ENCODE measurements at regions not wholly inside any gene's neighbourhood (a gene's known extent, or its start where the extent isn't known, plus 50 kb on each side); places are given as distances from the start of the nearest gene placed in this dataset.
A peak's percentile ranks its signal among the peaks of the same experiment; 100 is the strongest.

- no peaks in the 10 kb centered on the region for H3K27me3 Mint-ChIP-seq (ENCODE audit: insufficient read depth, unreplicated experiment)
- no peak overlapping the region for H3K27ac Mint-ChIP-seq (ENCODE audit: low read depth, unreplicated experiment)
- peaks cover 24% of the 10 kb centered on the region for H3K4me1 Mint-ChIP-seq (ENCODE audit: insufficient read depth, unreplicated experiment)
- POLR2A ChIA-PET: no interaction called here
- DNase-seq (ENCODE audit: unreplicated experiment): no peak
- TF ChIP-seq, protein P1, sequence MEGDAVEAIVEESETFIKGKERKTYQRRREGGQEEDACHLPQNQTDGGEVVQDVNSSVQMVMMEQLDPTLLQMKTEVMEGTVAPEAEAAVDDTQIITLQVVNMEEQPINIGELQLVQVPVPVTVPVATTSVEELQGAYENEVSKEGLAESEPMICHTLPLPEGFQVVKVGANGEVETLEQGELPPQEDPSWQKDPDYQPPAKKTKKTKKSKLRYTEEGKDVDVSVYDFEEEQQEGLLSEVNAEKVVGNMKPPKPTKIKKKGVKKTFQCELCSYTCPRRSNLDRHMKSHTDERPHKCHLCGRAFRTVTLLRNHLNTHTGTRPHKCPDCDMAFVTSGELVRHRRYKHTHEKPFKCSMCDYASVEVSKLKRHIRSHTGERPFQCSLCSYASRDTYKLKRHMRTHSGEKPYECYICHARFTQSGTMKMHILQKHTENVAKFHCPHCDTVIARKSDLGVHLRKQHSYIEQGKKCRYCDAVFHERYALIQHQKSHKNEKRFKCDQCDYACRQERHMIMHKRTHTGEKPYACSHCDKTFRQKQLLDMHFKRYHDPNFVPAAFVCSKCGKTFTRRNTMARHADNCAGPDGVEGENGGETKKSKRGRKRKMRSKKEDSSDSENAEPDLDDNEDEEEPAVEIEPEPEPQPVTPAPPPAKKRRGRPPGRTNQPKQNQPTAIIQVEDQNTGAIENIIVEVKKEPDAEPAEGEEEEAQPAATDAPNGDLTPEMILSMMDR (IDR thresholded peaks at IDR 0.05; ENCODE audit: unreplicated experiment): no peak
- CTCF ChIA-PET: interaction anchor here (0.7 to 3.6 kb wide), 5 partner anchors 52 to 669 kb away, joined by 3 to 12 read pairs (median 5); no protein-coding TSS in a partner anchor
- BruUV-seq (replicated peaks): no TSS peak
- no peaks in the 10 kb centered on the region for H3K9me3 Mint-ChIP-seq (ENCODE audit: unreplicated experiment)
- no peaks in the 10 kb centered on the region for H3K36me3 Mint-ChIP-seq (ENCODE audit: insufficient read depth, unreplicated experiment)
- intact Hi-C loops (cut with micrococcal nuclease): loop anchor here (10.0 kb wide), 4 partner anchors 294 to 1464 kb away; partner anchors contain the start of gene PRKD1
- no peak overlapping the region for H3K4me3 Mint-ChIP-seq (ENCODE audit: unreplicated experiment)
These were observed 291.3 kb upstream of the PRKD1 start for GRCh38 chr14:30218907-30219306.

DNA sequence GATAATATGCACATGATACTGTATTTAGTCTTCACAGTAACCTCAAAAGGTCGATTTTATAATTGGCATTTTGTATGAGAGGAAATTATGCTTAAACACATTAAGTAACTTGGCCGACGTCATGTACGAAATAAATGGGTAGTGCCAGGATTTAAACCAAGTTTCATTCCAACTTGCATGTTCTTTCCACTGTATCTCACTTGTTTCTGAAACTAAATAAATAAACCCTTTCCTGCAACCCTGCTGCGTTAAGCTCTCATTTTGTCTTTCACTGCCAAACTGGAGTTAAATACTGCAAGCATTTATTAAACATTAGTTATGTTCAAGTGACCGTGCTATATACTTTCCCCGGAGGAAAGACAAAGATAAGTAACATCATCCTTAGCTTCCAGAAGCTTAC, 293.9 kb upstream of the PRKD1 start:
- no peak for DNase-seq (ENCODE audit: unreplicated experiment)
- Mint-ChIP-seq H3K4me1 (ENCODE audit: insufficient read depth, unreplicated experiment) (peaks cover 42% of the 10 kb centered on the region), H3K9me3 (ENCODE audit: unreplicated experiment) (no peaks in the 10 kb centered on the region), H3K27ac (ENCODE audit: low read depth, unreplicated experiment) (no peak overlapping the region), H3K36me3 (ENCODE audit: insufficient read depth, unreplicated experiment) (peaks cover 4% of the 10 kb centered on the region), H3K27me3 (ENCODE audit: insufficient read depth, unreplicated experiment) (no peaks in the 10 kb centered on the region), H3K4me3 (ENCODE audit: unreplicated experiment) (no peak overlapping the region)
- BruUV-seq (replicated peaks): no TSS peak
- ChIA-PET CTCF (interaction anchor here (0.8 to 6.4 kb wide), 3 partner anchors 51 to 223 kb away, joined by 3 to 82 read pairs (median 4); no protein-coding TSS in a partner anchor), POLR2A (interaction anchor here (0.7 to 1.1 kb wide), 2 partner anchors 18 to 76 kb away, joined by 3 read pairs; no protein-coding TSS in a partner anchor)
- intact Hi-C loops (cut with micrococcal nuclease): loop anchor here (5.0 kb wide), 1 partner anchor 391 kb away; no protein-coding TSS in a partner anchor
- TF ChIP-seq, protein P1 (IDR thresholded peaks at IDR 0.05; ENCODE audit: unreplicated experiment): no peak

GRCh38 chr14:30223385-30223785, 295.7 kb upstream of the PRKD1 start:
- TF ChIP-seq, protein P1 (IDR thresholded peaks at IDR 0.05; ENCODE audit: unreplicated experiment): no peak
- no peaks in the 10 kb centered on the region for H3K9me3 Mint-ChIP-seq (ENCODE audit: unreplicated experiment)
- peak overlapping the region; percentile 16 for H3K4me3 Mint-ChIP-seq (ENCODE audit: unreplicated experiment)
- H3K36me3 Mint-ChIP-seq (ENCODE audit: insufficient read depth, unreplicated experiment): peaks cover 4% of the 10 kb centered on the region
- peak overlapping the region; percentile 95 for H3K27ac Mint-ChIP-seq (ENCODE audit: low read depth, unreplicated experiment)
- H3K27me3 Mint-ChIP-seq (ENCODE audit: insufficient read depth, unreplicated experiment): no peaks in the 10 kb centered on the region
- intact Hi-C loops (cut with micrococcal nuclease): loop anchor here (1.0 to 5.0 kb wide), 2 partner anchors 47 to 389 kb away; no protein-coding TSS in a partner anchor
- no TSS peak for BruUV-seq (replicated peaks)
- peaks cover 50% of the 10 kb centered on the region for H3K4me1 Mint-ChIP-seq (ENCODE audit: insufficient read depth, unreplicated experiment)
- CTCF ChIA-PET: interaction anchor here (0.6 to 6.4 kb wide), 17 partner anchors 9 to 1468 kb away, joined by 3 to 82 read pairs (median 4); no protein-coding TSS in a partner anchor
- POLR2A ChIA-PET: interaction anchor here (0.7 to 3.9 kb wide), 17 partner anchors 14 to 813 kb away, joined by 3 to 24 read pairs (median 3); no protein-coding TSS in a partner anchor
- DNase-seq (ENCODE audit: unreplicated experiment): peak; percentile 97

GRCh38 chr14:30223966-30224365, 296.3 kb upstream of the PRKD1 start:
- Mint-ChIP-seq H3K4me1 (ENCODE audit: insufficient read depth, unreplicated experiment) (peaks cover 50% of the 10 kb centered on the region), H3K9me3 (ENCODE audit: unreplicated experiment) (no peaks in the 10 kb centered on the region), H3K27ac (ENCODE audit: low read depth, unreplicated experiment) (peak overlapping the region; percentile 95), H3K36me3 (ENCODE audit: insufficient read depth, unreplicated experiment) (peaks cover 4% of the 10 kb centered on the region), H3K27me3 (ENCODE audit: insufficient read depth, unreplicated experiment) (no peaks in the 10 kb centered on the region), H3K4me3 (ENCODE audit: unreplicated experiment) (peak overlapping the region; percentile 16)
- intact Hi-C loops (cut with micrococcal nuclease): loop anchor here (1.0 to 5.0 kb wide), 2 partner anchors 46 to 388 kb away; no protein-coding TSS in a partner anchor
- POLR2A ChIA-PET: interaction anchor here (0.7 to 3.9 kb wide), 15 partner anchors 16 to 593 kb away, joined by 3 to 24 read pairs (median 4); no protein-coding TSS in a partner anchor
- no TSS peak for BruUV-seq (replicated peaks)
- DNase-seq (ENCODE audit: unreplicated experiment): peak; percentile 92
- CTCF ChIA-PET: interaction anchor here (0.6 to 6.4 kb wide), 13 partner anchors 10 to 1469 kb away, joined by 3 to 82 read pairs (median 4); no protein-coding TSS in a partner anchor
- TF ChIP-seq, protein P1 (IDR thresholded peaks at IDR 0.05; ENCODE audit: unreplicated experiment): no peak
